GM18498 (cell line): ENCODE measurements at regions not wholly inside any gene's neighbourhood (a gene's known extent, or its start where the extent isn't known, plus 50 kb on each side); places are given as distances from the start of the nearest gene placed in this dataset.

Experiments
- ATAC-seq: cut with Tn5 transposase; IDR thresholded peaks from one replicate; pipeline ENCODE4 v1.9.1; 2021; ENCODE audit warnings: mild to moderate bottlenecking, moderate library complexity; ENCODE audit not compliant: unreplicated experiment

DNA sequence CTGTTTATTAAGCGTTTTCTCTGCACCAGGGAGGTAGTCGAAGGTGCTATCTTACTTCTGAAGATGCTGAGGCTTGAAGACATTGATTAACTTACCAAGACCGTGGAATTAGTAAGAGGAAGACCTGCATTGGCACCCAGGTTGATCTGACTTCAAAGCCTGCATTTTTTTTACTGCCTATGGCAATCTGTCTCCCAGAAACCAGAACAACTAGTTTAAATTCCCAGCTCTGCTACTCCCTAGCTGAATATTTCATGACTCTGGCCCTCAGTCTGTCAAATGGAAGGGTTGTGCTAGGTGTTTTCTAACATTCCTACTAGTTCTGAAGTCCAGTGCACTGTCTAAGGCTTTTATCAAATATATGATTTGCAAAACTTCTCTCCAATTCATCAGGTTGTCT, 52.0 kb upstream of the GRAMD1B start:
- no peak for ATAC-seq

DNA sequence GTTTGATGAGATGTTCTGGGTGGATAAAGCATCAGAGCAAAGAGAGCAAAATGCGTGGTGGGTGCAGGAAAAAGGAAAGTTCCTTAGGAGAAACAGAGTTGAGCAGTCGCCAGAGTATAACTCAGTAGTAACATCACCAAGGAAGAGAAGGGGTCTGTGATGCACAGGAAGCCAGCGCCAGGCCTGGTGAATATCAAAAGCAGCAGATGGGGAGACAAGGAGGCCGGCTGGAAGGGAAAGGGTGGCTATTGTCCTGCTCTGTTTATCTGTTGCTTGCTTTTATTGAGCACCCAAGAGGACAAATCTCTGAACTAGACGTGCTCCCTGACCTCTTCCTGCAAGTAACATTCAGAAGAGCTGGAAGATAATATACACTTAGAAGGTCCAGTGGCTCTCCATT, 52.7 kb upstream of the GRAMD1B start:
- no peak for ATAC-seq

DNA sequence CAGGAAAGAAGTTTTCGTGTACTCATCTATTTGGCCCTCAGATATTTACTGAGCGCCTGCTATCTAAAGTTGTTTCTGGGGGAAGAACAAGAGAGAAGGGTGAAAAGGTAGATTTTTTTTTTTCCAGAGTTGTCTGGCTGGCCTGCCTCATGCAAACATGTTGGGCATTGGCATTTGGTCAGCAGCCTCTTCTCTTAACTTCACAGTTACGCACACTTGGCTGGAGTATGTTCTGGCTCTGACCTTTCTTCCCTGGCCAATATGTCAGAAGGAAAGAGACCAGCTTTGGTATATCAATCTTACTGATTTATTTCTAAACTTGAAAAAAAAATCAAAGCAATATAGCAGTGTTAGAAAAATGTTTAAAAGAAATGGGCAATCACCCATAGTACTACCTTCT, 54.2 kb upstream of the GRAMD1B start:
- no peak for ATAC-seq

DNA sequence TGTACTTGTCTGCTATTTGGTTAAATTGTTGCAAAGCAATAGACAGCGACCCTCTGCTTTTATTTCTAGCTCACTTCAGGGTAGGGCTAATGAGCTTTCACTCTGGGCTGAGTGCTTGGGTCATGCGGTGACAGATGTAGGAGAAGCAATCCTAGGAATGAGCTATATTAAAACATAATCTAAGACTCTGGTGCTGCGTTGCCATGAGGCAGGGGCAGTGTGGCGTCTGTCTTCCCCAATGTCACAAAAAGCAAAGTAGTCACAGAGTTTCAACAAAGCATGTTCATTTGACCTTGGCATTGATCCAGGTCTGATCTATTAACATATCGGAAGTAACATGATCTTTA, 55.5 kb upstream of the GRAMD1B start:
- ATAC-seq, result no peak

DNA sequence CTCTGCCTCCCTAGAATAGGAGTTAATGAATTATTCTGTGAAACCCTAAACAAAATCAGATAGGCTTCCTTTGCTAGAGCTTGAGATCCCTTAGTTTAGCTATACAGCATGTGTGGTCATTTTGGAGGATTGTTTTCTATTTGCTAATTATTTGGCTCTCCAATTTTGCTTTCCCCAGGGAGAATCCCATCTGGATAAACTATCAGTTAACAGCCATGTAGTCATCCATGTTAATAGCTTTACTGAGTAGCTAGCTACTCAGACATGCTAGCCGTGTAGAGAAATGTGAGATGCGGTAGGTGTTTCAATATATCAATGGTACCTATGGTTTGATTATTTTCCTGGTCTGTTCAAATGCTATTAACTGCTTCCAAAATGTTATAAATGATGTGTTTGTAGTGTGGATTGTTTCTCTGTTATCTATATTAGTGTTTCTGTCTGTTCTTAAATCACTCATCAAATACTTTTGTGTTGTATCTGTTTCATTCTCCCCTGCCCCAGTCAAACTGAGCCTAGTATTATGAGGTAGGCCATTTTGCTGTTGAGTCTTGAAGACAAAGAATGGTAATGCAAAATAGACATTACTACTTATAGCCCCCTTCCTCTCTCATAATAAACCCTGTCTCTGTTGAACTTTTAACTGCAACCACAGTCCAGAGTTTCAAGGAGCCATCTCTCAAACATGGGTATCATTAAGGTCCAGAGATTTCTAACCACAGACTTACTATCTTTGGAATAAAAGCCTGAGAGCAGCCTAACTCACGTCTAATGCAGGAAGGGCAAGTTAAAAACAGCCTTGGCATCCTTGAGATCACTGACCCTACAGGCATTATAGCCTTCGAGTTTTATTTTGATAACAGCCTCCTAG, 56.1 kb upstream of the GRAMD1B start:
- ATAC-seq, result no peak

- ATAC-seq, result no peak
Observed at GRCh38 chr11:123371506-123372297, 58.4 kb upstream of the GRAMD1B start.

DNA sequence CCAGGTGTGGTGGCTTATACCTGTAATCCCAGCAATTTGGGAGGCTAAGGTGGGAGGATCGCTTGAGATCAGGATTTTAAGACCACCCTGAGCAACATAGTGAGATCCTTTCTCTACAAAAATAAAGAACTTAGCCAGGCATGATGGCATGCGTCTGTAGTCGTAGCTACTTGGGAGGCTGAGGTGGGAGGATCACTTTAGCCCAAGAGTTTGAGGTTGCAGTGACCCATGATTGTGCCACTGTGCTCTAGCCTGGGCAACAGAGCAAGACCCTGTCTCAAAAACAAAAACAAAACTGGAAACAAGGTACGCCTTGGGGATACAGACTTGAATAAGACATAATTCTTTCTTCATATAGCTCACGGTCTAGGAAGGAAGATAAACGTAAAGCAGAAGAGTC, 63.1 kb upstream of the GRAMD1B start:
- no peak for ATAC-seq

DNA sequence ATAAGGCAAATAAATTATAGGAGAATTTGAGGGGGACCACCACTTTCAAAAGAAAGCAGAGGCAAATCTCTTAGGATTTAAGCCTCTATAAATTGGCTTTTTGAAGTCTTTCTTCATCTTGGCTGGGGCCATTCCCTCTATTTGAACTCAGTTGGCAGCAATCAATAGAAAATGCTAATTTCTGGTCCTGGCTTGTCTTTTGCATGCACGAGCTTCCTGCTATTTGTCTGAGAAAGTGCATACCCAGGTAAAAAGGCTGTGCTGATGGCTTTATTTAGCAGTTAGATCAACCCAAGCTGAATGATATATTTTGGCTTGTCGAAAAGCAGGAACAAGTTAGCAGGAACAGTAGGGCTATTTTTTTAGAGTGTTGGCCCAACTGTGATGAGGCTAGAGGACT, 64.1 kb upstream of the GRAMD1B start:
- no peak for ATAC-seq

DNA sequence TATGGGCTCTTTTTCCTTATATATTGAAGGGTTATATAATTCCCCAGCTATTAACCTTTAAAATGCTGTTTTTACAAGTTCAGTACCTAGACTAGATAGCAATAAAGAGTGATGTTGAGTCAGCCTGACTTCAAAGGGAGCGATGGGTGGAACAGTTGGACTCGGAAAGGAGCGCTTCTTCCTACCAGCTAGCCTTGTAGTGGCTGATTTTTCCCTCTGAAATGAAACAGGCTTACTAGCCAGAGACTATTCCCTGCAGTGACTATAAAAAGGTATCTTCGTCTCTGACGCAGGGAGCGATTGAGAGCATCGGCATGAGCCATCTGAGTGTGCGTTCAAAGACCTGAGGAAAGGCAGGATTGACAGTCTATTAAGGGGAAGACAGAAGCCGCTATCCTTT, 66.0 kb upstream of the GRAMD1B start:
- ATAC-seq, result no peak

- no peak for ATAC-seq
Observed at GRCh38 chr11:123363556-123363955, 66.5 kb upstream of the GRAMD1B start.

DNA sequence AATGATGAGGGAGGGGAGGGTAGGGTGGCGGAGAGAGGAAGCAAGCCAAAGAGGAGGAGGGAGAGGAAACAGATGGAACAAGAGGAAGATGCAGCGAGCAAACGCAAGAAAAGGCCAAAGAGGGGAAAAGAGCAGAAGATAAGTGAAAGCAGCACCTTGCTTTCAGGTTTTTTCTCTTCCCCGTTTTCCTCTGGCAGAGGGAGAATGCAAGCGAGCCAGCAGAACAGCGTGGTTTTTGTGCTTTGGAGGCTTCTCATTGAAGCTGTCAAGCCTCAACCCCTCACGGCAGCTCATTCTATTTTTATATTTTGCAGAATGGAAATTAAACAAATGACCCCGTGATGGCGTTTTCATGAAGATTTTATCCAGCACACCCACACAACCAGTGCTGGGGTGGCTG, 67.1 kb upstream of the GRAMD1B start:
- ATAC-seq, result no peak

DNA sequence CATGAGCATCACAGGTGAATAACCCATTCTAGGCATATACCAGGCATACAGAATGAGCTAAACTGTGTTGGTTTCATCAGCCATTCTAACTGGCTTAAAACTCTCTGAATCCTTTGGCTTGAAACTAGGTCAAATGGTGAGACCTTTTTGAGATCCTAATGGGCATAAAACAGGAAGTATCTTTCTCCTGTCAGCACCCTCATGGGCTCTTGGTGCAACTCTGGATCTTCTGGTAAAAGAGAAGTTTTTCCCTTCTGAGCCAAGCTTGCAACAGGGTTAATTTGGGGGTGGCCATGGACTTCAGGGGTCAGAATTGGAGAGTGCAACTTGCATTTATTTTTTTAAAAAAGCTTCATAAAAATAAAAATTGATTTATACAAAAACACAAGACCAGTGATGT, 67.9 kb upstream of the GRAMD1B start:
- ATAC-seq, result no peak

- no peak for ATAC-seq
Observed at GRCh38 chr11:123361110-123361509, 69.0 kb upstream of the GRAMD1B start.

- no peak for ATAC-seq
Observed at GRCh38 chr11:123360267-123360936, 69.7 kb upstream of the GRAMD1B start.

- ATAC-seq, result peak; percentile 65
Observed at GRCh38 chr11:123357990-123358827, 71.9 kb upstream of the GRAMD1B start.

GRCh38 chr11:123357353-123357989, 72.6 kb upstream of the GRAMD1B start:
- no peak for ATAC-seq

- ATAC-seq, result no peak
Observed at GRCh38 chr11:123356539-123356938, 73.5 kb upstream of the GRAMD1B start.

DNA sequence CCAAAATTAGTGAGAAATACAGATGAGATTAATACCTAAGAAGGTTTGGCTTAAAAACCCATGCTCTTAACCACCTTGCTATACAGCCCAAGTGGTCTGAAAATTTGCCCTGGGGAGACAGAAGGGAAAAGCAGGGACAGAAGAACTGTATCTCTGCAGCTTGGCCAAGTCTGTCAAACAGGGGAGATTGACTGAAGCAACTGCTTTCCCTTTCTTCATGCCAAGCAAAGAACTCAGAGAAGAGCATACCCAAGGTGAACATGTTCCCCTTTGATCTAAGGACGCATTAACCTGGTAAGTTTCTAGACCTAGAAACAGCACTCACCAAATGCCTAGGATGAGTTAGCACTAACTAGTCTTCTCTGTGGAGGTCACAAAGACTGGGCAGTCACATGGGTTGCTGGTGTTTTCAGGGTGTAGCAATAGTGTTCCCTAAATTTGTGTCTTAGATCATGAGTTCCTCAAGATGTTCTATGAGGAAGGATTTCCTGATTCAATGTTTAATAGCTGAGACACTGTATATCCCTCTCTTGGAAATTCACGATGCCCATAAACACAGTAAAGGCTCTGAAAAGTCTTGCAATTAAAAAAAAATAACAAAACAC, 75.6 kb upstream of the GRAMD1B start:
- no peak for ATAC-seq

GRCh38 chr11:123351375-123351774, 78.7 kb upstream of the GRAMD1B start:
- ATAC-seq, result no peak

GRCh38 chr11:123349382-123349781, 80.7 kb upstream of the GRAMD1B start:
- no peak for ATAC-seq
